WI38 (cell line): ENCODE measurements at regions not wholly inside any gene's neighbourhood (a gene's known extent, or its start where the extent isn't known, plus 50 kb on each side); places are given as distances from the start of the nearest gene placed in this dataset.

ENCODE experiments used
- H3K4me3 ChIP-seq: 2 replicates; pipeline ENCODE4 v1.5.1; 2011; ENCODE audit warnings: low read depth, mild to moderate bottlenecking, control low read depth, low read length
- CTCF ChIP-seq: IDR thresholded peaks from 2 replicates; pipeline ENCODE4 v1.5.1; 2012; ENCODE audit warnings: low read depth, mild to moderate bottlenecking, control low read depth, low read length

- H3K4me3 ChIP-seq: no peak overlapping the region
- TF ChIP-seq CTCF: no peak
These were observed 306.4 kb downstream of the KLF5 start for GRCh38 chr13:73365252-73365651.

- no peak for TF ChIP-seq CTCF
- H3K4me3 ChIP-seq: no peak overlapping the region
These were observed 305.9 kb downstream of the KLF5 start for GRCh38 chr13:73364736-73365135.

- no peak overlapping the region for H3K4me3 ChIP-seq
- no peak for TF ChIP-seq CTCF
These were observed 299.8 kb downstream of the KLF5 start for GRCh38 chr13:73358606-73359095.

GRCh38 chr13:73355134-73355533, 296.3 kb downstream of the KLF5 start:
- no peak for TF ChIP-seq CTCF
- H3K4me3 ChIP-seq: no peak overlapping the region

GRCh38 chr13:73351730-73352129, 292.9 kb downstream of the KLF5 start:
- H3K4me3 ChIP-seq: no peak overlapping the region
- no peak for TF ChIP-seq CTCF

GRCh38 chr13:73341748-73342147, 282.9 kb downstream of the KLF5 start:
- TF ChIP-seq CTCF: no peak
- no peak overlapping the region for H3K4me3 ChIP-seq

- TF ChIP-seq CTCF: no peak
- no peak overlapping the region for H3K4me3 ChIP-seq
These were observed 281.3 kb downstream of the KLF5 start for GRCh38 chr13:73340069-73340468.
